Stimulated activated CD4-positive, alpha-beta T cell treated with anti-CD3 and anti-CD28 coated beads, Interleukin-4, amount 100 ng/mL, for 1 hour (primary cell): ENCODE measurements at regions not wholly inside any gene's neighbourhood (a gene's known extent, or its start where the extent isn't known, plus 50 kb on each side); places are given as distances from the start of the nearest gene placed in this dataset.
"Not testable (repeated sequence)": the region's sequence is repeated elsewhere in the genome, so short reads cannot be mapped to it uniquely, and the experiment has no call there.

Experiments used
- DNase-seq: peaks from one replicate; pipeline ENCODE4 v3.0.0-alpha.2; 2020

DNA sequence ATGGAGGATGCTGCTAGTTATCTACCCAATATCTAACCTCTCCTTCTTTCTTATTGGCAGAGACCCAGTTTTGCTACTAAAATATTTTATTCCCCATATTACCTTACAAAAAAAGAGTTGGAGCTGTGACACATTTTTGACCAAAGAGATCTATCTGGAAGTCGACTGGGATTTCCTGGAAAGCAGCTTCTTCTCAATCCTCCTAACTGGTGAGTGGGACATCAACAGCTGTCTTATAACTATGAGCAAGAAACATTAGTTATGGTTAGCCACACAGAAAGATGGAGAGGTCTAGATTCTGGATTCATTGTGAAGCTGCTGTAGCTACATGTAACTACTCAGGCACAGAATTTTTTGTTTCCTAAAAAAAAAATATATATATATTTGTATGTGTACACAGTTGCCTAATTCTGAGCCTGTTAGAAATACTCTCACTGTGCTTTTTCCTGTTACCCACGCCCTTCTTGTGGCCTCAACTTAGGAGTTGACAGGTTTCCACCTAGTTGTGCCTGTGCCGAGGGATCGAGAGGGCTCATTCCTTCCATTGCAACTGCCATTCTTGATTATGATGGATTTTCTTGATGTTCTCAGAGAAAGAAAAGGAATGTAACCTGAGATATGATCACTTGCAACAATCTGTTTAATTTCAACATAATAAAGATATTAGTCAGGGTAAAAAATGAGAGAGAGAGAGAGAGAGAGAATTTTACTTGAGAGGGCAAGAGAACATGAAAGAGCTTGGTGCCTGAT lies 142.0 kb downstream of the SLC17A6 start:
- DNase-seq, result no peak

DNA sequence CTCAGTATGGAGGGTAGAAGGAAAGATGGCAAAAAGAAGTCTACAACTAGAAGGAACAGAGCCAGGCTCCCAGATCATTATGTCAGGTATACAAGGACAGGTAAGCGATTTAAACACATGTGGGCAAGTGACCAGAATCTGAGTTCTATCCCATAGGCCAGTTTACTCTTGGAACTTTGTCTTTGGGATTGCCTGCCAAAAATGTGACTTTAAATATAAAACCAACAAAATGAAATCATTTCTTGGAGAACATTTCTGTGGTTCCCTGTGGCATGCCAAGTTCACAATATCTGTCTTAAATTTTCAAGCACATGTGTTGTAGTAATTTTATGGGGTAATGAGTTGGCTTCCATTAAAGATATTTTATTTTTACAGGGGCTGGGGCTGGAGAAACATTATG lies 141.0 kb downstream of the SLC17A6 start:
- no peak for DNase-seq

DNA sequence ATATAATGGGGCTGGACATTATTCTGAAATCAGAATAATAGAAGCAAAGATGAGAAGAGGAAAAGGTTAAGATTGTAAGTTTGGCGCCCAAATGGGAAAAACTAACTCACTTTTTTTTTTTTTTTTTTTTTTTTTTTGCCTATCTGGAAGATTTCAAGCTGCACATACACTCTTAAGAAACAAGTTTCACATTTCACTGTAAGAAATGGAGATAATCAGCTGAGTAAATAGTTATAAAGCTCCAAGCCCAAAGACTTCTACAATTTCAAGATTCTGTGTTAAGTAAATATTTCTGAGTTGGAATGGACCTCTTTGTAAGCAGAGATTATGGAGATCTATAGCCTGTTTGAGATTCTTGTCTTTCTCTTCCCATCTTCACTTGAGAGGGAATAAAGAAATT lies 140.0 kb downstream of the SLC17A6 start:
- no peak for DNase-seq

DNA sequence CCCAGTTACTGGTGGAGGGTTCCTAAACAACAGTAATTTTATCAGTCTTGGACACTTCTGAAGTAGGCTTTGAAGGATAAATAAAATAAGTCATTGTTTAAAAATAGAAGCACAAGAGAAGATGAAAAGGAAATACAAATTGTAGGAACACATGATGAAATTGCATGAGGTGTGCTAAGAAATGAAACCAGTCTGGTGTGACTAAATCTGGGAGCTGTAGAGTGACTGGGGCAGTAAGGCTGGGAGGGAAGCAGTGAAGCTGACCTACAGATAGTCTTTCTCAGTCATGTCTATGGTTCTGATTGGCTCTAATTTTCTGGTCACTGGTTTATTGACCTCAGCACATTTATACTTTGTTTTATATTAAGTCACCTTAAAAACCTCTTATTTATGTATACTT lies 139.1 kb downstream of the SLC17A6 start:
- no peak for DNase-seq

DNA sequence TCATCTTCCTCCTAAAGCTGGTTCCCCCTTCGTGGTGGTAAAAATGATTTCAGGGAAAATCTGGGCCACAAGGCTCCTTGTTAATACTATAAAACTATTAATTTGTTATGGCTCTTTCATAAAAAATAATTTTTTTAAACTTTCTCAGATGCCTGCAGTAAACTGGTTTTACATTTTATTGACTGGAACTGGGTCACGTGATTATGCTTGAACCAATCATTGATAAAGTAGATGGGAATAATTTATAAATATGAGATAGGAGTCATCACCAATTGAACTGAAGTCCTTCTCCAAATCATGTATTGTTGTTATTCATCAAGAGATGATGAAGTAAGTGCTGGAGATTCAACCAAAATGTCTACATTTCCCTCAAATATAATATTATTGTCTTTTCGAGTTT lies 138.4 kb downstream of the SLC17A6 start:
- no peak for DNase-seq

DNA sequence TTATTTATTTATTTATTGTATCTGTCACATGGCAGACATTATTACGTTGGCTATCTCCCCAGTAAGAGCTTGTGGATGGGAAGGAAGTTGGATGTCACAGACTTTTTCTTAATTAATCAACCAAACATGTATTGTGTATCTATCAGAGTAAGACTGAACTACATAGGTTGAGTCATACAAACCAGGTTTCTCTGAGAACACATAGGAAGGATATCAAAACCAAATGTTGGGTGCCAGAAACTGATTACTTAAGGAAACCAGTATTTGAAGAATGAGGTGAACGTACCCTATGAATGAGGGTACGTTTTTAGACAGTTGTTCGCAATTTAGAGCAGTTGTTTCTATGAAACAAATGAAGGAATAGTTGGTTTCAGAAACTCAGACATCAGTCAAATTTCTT lies 136.4 kb downstream of the SLC17A6 start:
- no peak for DNase-seq

DNA sequence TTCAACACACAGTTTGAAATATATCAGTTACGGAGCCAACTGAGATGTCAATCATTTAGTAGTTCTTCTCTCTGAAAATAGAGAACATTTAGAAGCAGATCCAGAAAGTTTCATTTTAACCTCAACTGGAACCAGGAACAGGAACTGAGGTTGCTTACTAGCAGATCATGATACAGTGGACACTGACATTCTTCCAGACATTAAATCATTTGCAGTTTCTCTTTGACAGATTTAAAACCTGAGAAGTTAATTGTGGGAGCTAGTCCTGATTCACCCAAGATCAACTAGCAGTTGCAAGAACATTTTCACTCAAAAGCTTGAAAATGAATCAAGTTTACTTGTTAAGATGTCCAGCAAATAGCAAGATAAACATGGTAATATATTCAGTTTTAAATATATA lies 135.4 kb downstream of the SLC17A6 start:
- no peak for DNase-seq

DNA sequence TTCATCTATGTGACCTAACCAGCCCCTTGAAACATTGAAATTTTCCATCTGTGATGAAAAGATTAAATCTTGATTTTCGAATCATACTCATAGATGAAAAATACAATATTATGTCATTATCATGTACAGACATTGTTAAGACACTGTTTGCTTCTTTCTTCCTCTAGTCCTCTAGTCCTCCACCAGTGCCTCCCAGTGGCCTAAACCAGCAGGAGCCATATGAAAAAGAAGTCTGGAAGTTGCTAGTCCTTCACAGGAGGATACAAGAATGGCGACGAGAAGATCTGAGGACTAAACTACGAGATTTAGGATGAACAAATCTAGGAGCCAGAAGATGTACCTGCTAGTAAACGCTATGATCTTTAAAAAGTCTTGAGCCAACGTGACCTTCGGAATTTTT lies 134.1 kb downstream of the SLC17A6 start:
- DNase-seq, result no peak

DNA sequence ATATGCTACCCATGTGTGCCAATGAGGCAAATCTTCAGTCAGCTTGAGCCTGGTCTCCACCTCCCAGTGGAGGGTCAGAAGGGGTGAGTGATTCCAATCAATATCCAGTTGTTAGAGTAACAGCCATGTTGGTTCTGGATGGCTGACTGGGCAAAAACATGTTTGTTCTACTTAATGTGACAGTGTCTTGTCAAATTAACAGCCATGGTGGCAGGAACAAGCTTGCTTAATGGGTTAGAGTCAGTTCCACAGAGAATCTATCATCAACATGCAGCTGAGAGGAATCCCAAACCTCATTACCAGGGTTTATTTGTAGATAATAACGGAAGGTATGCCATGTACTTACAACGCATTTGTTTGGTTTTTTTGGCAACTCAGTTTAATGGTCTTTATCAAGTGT lies 133.2 kb downstream of the SLC17A6 start:
- no peak for DNase-seq

DNA sequence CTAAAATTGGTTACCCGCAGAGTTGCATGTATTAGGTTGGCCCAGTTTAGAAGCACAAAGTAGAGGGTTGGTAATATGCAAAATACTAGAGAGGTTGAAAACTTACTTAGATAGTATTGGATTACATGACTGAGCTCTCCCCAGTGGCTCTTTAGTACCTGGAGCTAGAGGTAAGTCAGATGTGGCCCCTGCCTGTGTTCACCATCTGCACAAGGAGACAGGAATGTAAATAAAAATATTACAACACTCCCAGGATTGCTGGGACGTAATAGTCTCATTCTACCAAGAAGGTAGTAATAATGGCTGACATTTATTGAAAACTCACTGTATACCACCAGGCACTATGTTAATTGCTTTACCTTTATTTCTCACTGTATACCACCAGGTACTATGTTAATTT lies 129.6 kb downstream of the SLC17A6 start:
- no peak for DNase-seq

DNA sequence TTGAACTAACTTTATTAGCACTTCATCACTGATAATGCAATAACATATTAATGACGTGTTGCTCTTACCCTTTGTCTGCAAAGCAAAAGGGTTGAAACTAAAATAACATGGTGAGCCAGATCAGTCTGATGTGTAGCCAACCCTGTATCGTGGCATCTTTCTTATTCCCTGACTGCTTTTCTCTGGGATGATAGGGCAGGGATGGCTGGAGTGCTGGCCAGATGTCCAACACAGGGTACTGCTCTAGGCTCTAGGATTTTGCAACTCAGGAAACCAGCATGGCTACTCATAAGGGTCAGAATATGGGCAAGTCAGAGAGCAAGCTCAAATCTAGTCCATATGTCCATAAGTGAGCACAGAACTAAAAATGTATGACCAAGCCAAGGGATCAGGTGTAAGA lies 129.1 kb downstream of the SLC17A6 start:
- DNase-seq, result no peak

DNA sequence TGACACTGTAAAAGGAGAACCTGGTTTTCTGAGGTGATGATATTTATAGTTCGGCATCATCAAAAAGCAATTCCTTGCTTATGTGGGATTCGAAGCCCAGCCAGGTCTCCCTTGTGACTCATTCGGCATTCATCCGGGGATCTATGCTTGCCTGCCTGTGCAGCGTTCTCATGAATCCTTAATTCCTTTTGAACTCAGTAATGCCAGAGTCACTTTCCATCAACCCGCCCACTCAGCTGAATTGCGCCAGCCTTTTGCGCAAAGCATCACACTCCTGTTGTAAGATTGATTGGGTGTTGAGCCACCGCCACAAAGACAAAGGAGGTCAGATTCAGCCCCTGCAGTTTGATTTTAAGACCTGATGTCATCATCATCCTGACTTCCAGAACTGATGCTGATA lies 128.6 kb downstream of the SLC17A6 start:
- no peak for DNase-seq

DNA sequence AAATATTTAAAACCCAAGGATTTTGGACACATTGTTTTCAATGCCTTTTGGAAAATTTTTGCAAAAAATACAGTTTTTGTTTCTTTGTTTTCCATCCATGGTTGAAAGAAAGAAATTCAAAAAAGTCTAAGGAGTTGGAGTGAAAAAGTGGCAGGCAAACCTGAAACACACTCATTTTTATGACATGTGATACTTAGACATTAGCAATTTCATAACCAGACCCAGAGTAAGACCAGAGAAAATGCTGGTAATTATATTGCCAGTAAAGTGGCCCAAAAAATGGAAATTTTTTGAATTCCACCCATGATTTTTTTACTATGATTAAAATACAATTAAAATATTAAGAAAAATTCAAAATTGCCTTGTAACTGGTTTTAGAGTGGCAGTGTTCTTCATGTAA lies 128.2 kb downstream of the SLC17A6 start:
- no peak for DNase-seq

DNA sequence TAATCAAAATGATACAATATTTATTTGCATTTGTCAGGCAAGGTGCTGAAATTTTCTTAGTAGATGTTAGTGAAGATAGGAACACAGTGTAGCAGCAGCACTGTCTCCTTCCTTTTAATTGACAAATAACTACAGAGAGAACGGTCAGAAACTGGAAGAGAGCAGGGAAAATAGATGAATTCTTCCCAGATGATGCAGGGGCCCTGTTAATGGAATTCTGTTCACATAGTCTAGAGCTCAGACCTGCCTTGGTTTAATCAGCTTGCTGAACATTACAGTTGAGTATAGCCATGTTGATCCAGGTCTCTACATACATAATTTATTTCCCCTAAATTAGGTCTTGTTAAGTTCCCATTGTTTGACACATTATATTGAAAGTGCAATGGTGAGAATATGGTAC lies 127.4 kb downstream of the SLC17A6 start:
- DNase-seq, result no peak

DNA sequence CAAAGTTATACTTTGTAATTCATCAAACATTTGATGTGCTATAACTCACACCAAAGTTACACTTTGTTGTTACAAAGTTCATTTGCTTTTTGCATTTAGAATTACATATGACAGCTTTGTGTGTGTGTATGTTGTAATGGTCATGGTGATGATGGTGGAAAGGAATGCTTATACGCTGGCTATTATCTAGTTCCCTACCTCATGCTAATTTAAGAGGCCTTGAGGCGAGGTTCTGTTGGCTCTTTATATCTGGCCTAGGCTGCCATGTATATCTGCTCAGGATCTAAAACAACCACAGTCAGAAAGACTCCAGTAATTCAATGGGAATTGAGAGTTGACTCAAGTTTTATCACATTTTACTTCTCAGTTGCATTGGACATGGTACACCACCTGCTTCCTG lies 123.4 kb downstream of the SLC17A6 start:
- DNase-seq, result no peak

DNA sequence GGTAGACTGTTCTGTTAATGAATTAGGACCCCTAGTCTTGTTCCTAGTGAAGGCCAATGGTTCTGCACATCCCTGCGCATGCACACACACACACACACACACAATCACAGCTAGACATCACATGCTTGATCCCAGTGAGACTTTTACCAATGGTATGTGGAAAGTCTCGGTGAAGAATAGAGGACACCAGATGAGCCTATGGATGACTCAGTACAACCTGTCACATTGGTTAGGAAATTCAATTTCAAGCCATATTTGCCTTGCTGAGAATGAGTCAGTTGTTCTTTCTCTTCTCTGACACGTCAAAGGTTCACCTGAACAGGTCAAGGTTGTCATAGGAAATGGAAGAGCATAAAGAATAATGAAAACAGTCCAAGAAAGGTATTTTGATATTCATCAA lies 122.0 kb downstream of the SLC17A6 start:
- no peak for DNase-seq

DNA sequence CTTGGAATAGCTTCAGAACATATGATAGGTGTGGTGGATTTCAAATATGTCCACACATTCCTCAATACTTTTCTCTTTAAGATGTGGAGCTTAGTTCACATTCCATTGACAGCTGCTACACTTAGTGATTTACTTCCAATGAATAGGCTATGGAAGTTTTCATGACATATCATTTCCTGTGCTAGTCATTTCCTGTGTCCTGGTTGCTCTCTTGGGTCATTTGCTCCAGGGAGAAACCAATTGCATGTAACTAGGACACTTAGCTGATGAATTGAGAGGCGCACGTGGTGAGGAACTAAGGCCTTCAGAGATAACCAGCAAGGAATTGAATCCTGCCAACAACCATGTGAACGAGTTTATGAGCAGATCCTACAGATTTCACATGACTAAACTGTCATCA lies 120.9 kb downstream of the SLC17A6 start:
- no peak for DNase-seq

DNA sequence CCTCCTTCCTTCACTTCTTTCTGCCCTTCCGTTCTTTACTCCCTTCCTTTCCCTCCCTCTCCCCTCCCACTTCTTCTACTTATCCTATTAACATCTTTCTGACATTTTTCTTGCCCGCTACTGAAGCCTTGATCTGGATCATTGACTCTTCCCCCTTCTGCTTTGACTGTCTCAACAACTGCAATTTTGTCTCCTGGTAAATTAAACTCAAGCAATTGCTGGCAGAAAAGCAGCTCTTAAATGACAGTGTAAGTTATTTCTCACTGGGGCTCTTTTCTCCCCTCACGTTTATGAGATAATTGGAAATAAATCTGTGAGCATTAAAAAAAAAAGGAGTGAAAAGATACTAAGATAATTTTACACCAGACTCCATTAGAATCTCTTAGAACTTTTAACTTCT lies 120.0 kb downstream of the SLC17A6 start:
- DNase-seq, result no peak

DNA sequence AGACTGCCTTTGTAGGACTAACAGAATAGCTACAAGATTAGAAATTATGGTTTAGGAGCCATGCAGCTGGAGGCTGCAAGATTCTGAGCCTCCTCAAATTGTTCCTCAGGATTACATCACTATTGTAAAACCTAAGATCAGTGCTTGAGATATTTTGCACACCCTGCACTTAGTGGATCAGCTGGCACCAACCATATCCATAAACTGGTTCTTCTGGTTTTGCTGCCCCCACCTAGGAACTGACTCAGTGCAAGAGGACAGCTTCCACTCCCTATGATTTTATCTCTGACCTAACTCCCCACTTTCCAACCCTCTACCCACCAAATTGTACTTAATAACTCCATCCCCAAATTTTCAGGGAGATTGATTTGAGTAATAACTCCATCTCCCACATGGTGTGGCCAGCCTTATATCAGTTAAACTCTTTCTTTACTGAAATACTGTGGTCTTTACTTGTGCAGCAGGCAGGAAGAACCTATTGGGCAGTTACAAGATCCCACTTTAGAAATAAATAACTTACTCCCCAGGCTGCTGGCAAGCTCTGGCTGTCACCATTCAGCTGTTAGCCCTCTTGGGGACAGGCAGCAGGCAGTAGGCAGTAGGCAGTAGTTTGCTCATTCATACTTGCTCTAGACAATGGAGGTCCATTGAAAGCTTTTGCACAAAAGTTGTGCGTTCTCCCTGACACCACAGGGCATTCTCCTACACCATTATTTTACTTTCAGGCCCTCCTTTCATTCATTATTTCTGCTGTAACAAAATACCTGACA lies 119.0 kb downstream of the SLC17A6 start:
- no peak for DNase-seq

DNA sequence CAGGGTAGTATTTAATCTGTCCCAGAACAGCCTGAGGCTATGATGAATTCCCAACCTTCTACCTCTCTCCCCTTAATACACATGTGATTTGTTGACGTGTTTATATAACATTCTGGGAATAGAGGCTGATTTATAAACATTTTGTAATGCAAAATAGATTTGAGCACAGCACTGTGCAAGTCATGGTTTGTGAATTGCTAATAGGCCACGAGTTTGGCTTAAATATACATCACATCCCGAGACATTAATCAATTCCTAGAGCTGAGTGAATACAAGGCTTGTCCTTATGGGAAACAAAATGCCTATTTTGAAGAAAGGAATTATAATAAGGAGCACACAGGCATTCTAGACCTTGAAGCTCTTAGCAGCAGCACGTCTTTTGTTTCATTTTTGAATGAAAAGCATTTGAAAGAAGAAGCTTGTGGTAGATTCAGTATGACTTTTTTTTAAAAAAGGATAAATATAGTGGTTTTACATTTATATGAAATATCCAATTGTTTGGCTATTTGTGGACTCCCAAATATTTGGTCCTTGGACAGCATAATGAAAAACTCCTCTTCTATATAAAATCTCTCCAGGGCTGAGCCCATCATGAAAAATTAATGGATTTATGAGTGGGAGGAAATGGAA lies 116.4 kb downstream of the SLC17A6 start:
- no peak for DNase-seq

DNA sequence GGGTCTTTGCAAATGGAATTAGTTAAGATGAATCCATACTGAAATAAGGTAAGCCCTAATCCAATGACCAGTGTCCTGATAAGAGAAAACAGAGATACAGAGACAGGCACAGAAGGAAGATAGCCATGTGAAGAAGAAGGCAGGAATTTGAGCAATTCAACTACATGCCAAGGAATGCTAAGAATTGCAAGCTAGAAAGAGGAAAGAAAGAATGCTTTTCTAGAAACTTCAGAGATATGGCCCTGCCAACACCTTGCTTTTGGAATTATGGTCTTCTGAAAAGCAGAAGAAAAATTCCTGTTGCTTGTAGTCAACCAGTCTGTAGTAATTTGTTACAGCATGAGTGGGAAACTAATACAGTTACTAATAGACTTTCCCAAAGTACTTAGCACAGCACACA lies 111.3 kb downstream of the SLC17A6 start:
- DNase-seq, result no peak

DNA sequence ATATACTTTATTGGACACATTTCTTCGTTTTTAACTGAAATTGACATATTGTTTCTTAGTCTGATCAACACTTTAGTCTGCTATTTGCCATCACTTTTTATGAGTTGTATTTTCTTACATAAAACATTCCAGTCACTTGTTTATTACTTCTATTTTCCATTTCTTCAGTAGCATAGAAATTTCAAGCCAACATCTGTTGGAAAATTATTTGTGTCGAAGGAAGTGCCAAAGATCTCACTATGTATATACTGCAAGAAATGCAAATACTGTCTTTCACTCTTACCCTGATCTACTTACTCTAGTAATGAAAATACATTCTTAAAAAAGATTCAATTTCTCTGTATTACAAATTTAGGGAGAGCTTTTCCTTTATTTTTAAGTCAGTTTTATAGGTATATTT lies 105.9 kb downstream of the SLC17A6 start:
- no peak for DNase-seq

DNA sequence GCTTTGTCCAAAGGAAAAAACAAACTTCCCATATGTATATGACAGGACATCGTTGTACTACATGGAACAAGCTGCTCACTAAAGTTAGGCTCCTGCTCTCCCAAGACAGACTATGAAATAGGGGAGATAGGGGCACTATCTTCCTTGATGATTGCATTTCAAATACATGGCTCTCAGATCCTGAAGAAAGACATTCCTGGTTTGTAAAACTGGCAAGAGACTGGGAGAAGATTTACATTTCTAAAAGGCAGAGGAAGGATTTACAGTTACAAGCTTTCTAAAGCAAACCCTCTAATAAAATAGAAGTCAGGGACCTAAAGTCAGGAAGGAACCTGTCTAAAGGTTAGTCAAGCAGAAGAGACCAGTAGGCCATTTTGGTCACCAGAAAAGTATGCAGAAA lies 103.7 kb downstream of the SLC17A6 start:
- no peak for DNase-seq

DNA sequence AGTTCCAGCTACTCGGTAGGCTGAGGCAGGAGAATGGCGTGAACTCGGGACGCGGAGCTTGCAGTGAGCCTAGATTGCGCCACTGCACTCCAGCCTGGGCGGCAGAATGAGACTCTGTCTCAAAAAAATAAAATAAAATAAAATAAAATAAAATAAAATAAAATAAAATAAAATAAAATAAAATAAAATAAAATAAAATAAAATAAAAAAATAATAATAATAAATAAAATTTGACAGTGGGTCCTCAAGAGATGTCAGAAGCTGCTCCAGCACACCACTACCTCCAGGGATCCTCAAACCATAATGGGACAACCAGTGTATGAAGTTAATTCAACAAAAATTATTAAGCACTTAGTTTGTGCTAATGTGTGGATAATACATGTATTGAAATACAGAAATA lies 97.4 kb downstream of the SLC17A6 start:
- not testable (repeated sequence) for DNase-seq
